ENCODE measurements at regions not wholly inside any gene's neighbourhood (a gene's known extent, or its start where the extent isn't known, plus 50 kb on each side); places are given as distances from the start of the nearest gene placed in this dataset.
"Not testable (repeated sequence)": the region's sequence is repeated elsewhere in the genome, so short reads cannot be mapped to it uniquely, and the experiment has no call there.

DNA sequence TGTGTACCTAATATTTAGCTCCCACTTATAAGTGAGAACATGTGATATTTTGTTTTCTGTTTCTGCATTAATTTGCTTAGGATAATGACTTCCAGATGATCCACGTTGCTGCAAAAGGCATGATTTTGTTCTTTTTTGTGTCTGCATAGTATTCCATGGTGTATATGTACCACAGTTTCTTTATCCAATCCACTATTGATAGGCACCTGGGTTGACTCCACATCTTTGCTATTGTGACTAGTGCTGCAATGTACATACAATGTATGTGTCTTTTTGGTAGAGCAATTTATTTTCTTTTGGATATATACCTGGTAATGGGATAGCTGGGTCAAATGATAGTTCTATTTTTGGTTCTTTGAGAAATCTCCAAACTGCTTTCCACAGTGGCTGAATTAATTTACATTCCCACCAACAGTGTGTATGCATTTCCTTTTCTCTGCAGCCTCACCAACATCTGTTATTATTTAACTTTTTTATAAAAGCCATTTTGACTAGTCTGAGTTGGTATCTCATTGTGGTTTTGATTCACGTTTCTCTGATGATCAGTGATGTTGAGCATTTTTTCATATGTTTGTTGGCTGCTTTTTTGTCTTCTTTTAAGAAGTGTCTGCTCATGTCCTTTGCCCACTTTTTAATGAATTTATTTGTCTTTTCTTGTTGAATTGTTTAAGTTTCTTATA, 102.8 kb upstream of the GAS1 start:
- not testable (repeated sequence) for DNase-seq

DNA sequence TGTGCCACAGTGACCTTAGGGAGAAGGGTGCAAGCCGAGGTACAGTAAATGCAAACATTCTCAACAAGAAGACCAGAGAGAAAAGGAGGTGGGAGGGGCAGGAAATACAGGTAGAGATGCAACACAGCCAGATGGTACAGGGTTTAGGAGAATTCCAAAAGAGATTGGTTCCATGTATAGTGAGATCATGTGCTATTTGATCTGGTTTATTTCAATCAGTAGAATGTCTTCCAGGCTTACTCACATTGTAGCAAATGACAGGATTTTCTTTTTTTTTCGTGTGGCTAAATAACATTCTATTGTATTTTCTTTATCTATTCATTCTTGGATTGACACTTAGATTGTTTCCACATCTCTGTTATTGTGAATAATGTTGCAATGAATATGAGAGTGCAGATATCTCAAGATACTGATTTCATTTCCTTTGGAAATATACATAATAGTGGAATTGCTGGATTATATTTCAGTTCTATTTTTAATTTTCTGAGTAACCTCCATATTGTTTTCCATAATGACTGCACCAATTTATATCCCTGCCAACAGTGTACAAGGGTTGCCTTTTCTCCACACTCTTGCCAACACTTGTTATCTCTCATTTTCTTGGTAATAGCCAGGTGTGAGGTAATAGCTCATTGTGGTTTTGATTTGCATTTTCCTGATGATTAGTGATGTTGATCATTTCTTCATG, 107.8 kb upstream of the GAS1 start:
- no peak for DNase-seq

- no peak for DNase-seq
Measured at GRCh38 chr9:87059772-87060171, 112.5 kb upstream of the GAS1 start.

- DNase-seq, result no peak
Measured at GRCh38 chr9:87062746-87063145, 115.4 kb upstream of the GAS1 start.

DNA sequence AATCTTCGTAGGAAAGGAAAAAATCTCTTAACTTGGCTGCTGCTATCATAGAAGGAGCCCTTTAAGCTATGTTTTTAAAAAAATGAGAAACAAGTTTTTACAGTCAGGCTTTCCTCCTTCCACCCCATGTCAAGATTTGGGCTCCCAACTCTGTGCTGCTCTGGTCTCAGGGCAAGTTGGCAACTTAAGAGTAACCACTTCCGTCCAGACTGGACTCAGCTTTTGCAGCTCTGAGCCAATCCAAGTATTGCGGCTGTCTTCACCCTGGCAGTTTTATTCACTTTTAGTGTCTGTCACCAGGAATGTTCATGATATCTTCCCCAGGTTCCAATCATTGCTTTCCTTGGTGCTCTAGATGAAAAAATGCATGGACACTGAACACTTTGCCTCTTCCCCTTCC, 115.9 kb upstream of the GAS1 start:
- DNase-seq, result no peak

GRCh38 chr9:87063871-87064270, 116.6 kb upstream of the GAS1 start:
- DNase-seq, result no peak

DNA sequence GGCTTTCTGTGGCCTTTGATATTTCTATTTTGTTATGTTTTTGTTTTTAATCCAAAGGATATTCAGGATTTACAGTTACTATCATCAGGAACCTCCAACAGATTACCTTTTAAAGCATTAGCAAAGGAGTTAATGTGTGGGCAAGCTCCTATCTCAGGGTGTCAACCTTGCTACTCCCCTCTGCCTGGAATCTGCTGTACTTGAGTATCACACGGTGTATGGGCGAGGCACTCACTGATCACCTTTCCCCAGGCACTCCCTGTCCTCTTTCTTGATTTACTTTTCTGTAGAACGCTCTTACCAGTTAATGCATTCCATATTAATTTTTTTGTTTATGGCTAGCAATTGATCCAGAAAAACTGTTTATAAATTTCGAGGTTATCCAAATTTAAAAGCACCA, 117.0 kb upstream of the GAS1 start:
- DNase-seq, result no peak

DNA sequence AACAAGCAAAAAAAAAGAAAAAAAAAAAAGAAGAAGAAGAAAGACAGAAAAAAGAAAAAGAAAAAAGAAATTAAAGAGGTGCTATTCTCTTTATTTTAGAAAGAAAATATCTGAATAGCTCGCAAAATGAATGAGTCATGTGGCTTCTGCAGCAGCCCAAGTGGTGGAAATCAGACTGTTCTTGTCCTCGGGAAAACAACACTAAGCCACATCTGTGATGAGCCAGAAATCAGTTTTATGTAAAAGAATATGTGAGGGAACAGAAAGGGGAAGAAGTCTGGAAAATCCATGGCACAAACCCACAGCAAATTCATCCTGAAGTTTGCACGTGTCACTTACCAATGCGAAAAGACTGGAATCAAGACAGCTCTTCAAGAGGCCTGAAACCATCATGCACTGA, 118.7 kb upstream of the GAS1 start:
- no peak for DNase-seq

DNA sequence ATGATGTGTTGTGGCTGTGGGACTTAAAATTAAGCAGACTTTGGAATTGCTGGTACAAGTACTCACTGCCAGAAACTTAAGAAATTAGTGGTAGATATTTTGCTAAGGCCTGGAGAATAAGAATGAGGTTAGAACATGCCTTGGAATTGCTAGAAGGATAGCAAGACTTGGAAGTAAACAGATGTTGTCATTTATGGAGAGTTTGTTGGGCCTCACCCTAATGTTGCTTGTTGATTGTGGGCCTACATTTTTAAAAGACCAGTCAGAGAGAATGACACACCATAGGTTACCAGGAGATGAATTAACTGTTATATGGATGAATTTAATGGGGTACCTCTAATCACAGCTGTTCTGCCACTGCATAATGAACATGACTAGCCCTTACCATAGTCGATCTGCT, 120.1 kb upstream of the GAS1 start:
- DNase-seq, result no peak

DNA sequence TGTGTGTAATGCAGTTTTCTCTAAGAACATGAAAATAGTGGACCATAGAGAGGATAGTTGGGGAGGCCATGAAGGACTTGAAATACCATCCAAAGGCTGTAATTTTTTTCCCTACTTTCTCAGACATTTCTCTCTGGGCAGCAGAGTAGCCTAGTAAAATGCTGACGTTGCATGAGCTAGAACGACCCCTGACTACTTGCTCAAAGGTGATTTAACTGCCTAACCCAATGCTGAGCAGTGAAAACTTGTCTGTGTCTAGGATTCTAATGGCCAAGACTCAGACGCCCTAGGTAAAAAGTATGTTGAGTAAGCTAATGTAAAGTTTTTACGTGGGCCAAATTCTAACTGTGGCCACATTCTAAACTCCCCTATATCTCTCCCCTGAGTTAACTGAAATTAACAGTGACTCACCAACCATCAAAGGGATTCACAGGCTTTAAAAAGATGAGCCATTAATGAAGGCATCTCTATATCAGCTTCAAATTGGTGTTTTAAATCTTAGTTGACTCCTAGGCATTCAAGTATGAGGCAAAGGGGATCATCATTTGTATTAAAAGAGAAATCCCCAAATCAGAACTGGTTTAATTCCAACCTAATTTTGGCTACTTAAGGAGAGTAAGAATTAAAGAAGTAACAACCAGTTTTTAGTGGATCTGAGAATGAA, 121.0 kb upstream of the GAS1 start:
- DNase-seq, result no peak

DNA sequence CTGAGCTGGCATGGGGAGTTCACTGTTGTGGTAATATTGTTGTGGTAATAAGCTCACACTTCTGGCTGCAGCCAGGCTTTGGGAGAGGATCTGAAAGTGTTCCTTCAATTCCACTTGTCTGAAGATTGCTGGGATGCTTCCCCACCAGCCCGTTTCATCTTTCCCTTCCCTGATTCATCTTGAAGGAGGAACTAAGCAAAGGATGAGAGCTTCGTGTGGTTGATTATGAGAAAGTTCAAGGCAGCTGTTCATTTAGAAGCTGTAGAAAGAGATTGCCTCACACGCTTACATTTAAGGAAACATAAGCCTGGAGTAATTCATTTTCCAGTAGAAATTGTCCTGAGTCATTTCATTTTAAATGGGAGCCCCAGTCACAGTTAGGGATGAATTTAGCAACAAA, 122.4 kb upstream of the GAS1 start:
- DNase-seq, result no peak

GRCh38 chr9:87070336-87070735, 123.0 kb upstream of the GAS1 start:
- no peak for DNase-seq

- no peak for DNase-seq
Measured at GRCh38 chr9:87071473-87071872, 124.2 kb upstream of the GAS1 start.

DNA sequence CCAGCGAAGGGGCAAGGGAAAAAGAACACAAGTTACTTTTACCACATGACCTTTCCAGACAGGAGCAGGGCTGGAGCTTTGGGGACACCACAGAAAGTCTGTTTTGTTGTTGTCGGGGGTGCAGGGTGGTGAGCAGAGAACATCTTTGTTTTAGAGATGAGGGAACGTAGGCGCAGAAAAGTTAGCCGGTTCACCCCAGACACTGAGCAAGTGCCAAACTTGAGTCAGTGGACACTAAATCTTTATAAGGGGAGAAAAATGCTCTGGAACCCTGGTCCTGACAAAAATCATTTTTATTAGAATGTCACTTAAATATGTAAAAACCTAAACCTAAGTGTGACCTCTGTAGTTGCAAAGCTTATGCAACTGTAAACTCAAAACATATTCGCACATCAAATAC, 126.4 kb upstream of the GAS1 start:
- DNase-seq, result no peak

DNA sequence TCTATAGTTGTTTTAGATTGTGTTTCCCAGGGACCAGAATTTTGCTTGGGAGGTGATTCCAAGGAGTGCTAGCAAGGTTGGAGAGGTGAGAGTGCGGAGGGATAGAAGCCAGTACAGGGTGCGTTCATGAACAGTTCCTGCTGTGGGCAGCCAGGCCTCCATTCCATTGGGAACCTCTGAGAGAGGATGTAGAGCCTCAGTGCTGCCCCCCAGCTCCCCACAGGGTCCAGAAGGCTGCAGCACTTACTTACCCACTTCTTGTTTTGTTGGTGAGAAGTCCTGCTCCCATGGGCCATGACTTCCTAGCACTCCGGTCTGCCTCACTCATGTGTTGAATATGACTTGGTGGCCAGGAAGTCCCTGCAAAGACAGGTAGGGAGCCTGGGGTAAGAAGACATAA, 128.2 kb upstream of the GAS1 start:
- no peak for DNase-seq

DNA sequence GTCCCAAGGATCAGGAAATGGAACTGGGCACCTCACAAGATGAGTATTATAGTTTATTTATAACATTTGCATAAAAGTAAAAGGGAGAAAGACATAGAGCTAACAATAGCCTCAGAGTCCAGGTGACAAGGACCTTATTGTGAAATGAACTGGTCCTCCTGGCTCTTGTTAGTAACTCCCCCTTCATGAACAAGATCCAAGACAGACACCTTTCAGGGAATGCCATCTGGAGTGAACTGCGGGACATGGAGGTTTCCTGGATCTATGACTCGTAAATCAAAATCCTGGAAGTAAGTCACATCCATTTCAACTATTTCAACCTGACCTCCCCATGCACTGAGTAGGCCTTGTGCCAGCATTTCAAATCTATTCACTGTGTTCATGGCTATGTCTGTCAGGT, 129.5 kb upstream of the GAS1 start:
- no peak for DNase-seq

- DNase-seq, result no peak
Measured at GRCh38 chr9:87077986-87078385, 130.7 kb upstream of the GAS1 start.

DNA sequence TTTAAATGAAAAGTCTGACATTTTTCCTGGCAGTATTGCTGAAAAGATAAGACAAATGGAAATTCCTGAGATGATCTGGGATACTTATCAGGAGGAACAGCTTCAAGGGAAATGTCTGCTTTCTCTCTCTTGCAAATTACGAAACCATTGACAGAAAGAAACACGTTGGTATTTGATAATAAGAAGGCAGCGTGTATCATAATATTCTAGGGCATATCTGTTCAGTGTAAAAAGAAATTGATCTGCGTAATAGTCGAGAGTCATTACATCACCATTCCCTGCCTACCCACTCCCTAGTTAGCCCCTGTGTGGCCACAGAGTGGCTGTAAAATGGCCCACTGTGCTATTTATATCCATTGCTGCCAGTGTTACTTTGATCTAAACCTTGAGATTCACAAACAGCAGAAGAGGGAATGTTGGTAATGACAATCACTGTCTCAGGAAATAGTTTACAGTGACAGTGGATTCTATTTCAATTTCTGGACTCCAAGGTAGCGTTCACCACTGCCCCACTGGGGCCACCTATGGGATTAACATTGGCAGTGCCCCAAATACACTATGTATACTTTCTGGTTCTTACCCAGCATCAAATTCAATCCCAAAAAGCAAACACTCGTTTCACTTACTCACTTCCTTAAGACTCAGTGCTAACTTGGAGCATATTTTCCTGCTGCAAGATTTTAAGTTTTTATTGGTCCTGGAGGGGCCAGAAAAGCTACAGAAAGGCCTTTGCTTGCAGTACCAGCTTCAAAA, 133.4 kb upstream of the GAS1 start:
- no peak for DNase-seq

DNA sequence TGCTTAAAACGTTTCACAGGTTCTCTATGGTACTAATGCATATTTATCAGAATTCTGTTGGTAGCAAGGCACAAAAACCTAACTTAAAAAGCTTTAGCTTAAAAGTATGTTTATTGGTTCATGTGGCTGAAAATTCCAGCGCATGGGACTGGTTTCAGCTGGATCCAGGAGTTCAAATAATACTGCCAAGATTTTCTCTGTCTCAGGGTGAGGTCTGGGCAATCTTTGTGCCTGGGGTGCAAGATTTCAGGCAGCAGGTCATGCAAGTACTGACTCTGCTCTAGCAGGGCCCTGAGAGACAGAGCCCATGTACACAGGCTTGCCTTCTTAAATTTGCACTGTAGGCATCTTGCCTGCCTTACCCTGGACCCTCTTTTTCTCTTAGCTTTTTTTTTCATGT, 134.2 kb upstream of the GAS1 start:
- no peak for DNase-seq

DNA sequence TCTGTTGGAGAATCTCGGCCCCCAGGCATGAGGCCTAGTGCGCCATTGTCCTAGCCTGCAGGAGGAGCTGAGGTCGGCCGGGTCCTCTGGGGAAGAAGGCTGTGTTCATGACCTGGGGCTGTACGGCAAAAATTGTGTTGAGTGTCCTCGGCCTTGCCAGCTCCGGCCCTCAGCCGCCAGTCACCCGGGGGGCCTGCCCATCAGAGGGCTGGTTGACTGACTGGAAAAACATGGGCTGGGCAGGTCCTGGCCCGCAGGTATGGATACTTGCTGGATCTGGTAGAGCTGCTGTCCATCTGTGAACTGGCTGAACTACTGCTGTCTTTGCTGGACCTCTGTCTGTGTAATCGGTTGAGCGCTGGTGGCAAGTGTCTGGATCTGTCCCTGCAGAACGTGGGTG, 136.7 kb upstream of the GAS1 start:
- no peak for DNase-seq

GRCh38 chr9:87084407-87084806, 137.1 kb upstream of the GAS1 start:
- no peak for DNase-seq

GRCh38 chr9:87085073-87085472, 137.8 kb upstream of the GAS1 start:
- DNase-seq, result no peak

DNA sequence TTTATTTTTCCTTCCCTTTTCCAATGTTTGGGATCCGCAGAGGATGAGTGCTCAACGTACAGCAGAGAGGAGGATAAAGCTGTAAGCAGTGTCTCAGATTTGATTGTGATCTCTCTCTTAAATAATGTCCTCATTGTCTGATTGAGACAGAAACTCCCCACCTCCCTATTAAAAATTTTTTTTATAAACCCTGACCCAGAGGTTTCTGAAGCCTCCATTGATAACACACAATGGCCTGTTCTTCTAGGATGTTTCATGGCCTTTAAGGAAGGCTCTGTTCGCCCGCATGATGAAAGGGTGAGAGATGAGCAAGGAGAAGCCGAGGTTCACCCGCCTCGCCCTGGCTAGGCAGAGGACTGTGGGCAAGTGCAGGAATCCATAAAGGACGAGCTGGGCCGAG, 138.2 kb upstream of the GAS1 start:
- DNase-seq, result no peak
